ENCODE measurements at regions not wholly inside any gene's neighbourhood (a gene's known extent, or its start where the extent isn't known, plus 50 kb on each side); places are given as distances from the start of the nearest gene placed in this dataset.
"Not testable (repeated sequence)": the region's sequence is repeated elsewhere in the genome, so short reads cannot be mapped to it uniquely, and the experiment has no call there.

GRCh38 chr5:58311526-58311925 lies 148.4 kb downstream of the PLK2 start:
- Histone ChIP-seq H3K9ac (ENCODE audit: control insufficient read depth, extremely low read depth, insufficient read depth, low read length) (no peak overlapping the region), H2AFZ (ENCODE audit: control insufficient read depth, low read length) (no peak overlapping the region), H3K27me3 (ENCODE audit: control insufficient read depth, extremely low read depth, insufficient read depth, low read length) (no peaks in the 10 kb centered on the region), H3K27ac (ENCODE audit: control insufficient read depth, insufficient read depth, low read length) (no peak overlapping the region), H3K36me3 (ENCODE audit: control insufficient read depth in 2 of 2, extremely low read depth in 1 of 2, insufficient read depth in 2 of 2, low read length in 2 of 2) (no peaks in the 10 kb centered on the region), H3K9me1 (ENCODE audit: control insufficient read depth, extremely low read depth, insufficient read depth, low read length) (no peaks in the 10 kb centered on the region), H3K4me1 (ENCODE audit: control insufficient read depth, extremely low read depth, insufficient read depth, low read length) (peaks cover 12% of the 10 kb centered on the region), H4K20me1 (ENCODE audit: control insufficient read depth, extremely low read depth, insufficient read depth, low read length) (no peaks in the 10 kb centered on the region), H3K4me3 (ENCODE audit: control insufficient read depth in 2 of 3, extremely low read depth in 1 of 3, insufficient read depth in 2 of 3, low read depth in 1 of 3, low read length in 3 of 3) (no peak overlapping the region), H3K79me2 (ENCODE audit: control insufficient read depth, insufficient read depth, low read length) (no peaks in the 10 kb centered on the region), H3K9me3 (ENCODE audit: control insufficient read depth, low read depth, low read length) (no peaks in the 10 kb centered on the region), H3K4me2 (ENCODE audit: control insufficient read depth, extremely low read depth, insufficient read depth, low read depth, low read length) (no peak overlapping the region)
- FAIRE-seq, result no peak
- dilution Hi-C loops (cut with MboI; ENCODE audit: extremely low pct_ligation_motif_present, low sequenced_read_pairs), result no loop called here
- no peak for DNase-seq (ENCODE audit: low read depth, low spot score)
- TF ChIP-seq EZH2 (IDR thresholded peaks at IDR 0.05; ENCODE audit: low read length) (no peak), CTCF (optimal IDR thresholded peaks at IDR 0.05 in 1 of 3, IDR thresholded peaks at IDR 0.05 in 1 of 3, conservative IDR thresholded peaks at IDR 0.05 in 1 of 3; ENCODE audit: extremely low read depth in 1 of 3, insufficient read depth in 2 of 3, low read length in 3 of 3) (no peak)

- not testable (repeated sequence) for H3K27me3 ChIP-seq (ENCODE audit: control insufficient read depth, extremely low read depth, insufficient read depth, low read length); H3K9me1 ChIP-seq (ENCODE audit: control insufficient read depth, extremely low read depth, insufficient read depth, low read length)
Measured at GRCh38 chr5:58308384-58308783, 151.5 kb downstream of the PLK2 start.

GRCh38 chr5:58300346-58300895 lies 159.5 kb downstream of the PLK2 start:
- Histone ChIP-seq H3K36me3 (ENCODE audit: control insufficient read depth in 2 of 2, extremely low read depth in 1 of 2, insufficient read depth in 2 of 2, low read length in 2 of 2) (no peaks in the 10 kb centered on the region), H3K27me3 (ENCODE audit: control insufficient read depth, extremely low read depth, insufficient read depth, low read length) (no peaks in the 10 kb centered on the region), H3K4me3 (ENCODE audit: control insufficient read depth in 2 of 3, extremely low read depth in 1 of 3, insufficient read depth in 2 of 3, low read depth in 1 of 3, low read length in 3 of 3) (no peak overlapping the region), H2AFZ (ENCODE audit: control insufficient read depth, low read length) (no peak overlapping the region), H3K27ac (ENCODE audit: control insufficient read depth, insufficient read depth, low read length) (no peak overlapping the region), H4K20me1 (ENCODE audit: control insufficient read depth, extremely low read depth, insufficient read depth, low read length) (no peaks in the 10 kb centered on the region), H3K4me2 (ENCODE audit: control insufficient read depth, extremely low read depth, insufficient read depth, low read depth, low read length) (no peak overlapping the region), H3K9ac (ENCODE audit: control insufficient read depth, extremely low read depth, insufficient read depth, low read length) (no peak overlapping the region), H3K9me1 (ENCODE audit: control insufficient read depth, extremely low read depth, insufficient read depth, low read length) (no peaks in the 10 kb centered on the region), H3K9me3 (ENCODE audit: control insufficient read depth, low read depth, low read length) (no peaks in the 10 kb centered on the region), H3K4me1 (ENCODE audit: control insufficient read depth, extremely low read depth, insufficient read depth, low read length) (peaks cover under 1% of the 10 kb centered on the region), H3K79me2 (ENCODE audit: control insufficient read depth, insufficient read depth, low read length) (no peaks in the 10 kb centered on the region)
- FAIRE-seq (no peak), DNase-seq (ENCODE audit: low read depth, low spot score) (no peak)
- TF ChIP-seq EZH2 (IDR thresholded peaks at IDR 0.05; ENCODE audit: low read length) (no peak), CTCF (optimal IDR thresholded peaks at IDR 0.05 in 1 of 3, IDR thresholded peaks at IDR 0.05 in 1 of 3, conservative IDR thresholded peaks at IDR 0.05 in 1 of 3; ENCODE audit: extremely low read depth in 1 of 3, insufficient read depth in 2 of 3, low read length in 3 of 3) (no peak)
- dilution Hi-C loops (cut with MboI; ENCODE audit: extremely low pct_ligation_motif_present, low sequenced_read_pairs), result no loop called here

More at GRCh38 chr5:58308384-58308783, 151.5 kb downstream of the PLK2 start:
- H3K27ac ChIP-seq (ENCODE audit: control insufficient read depth, insufficient read depth, low read length); H3K79me2 ChIP-seq (ENCODE audit: control insufficient read depth, insufficient read depth, low read length); H4K20me1 ChIP-seq (ENCODE audit: control insufficient read depth, extremely low read depth, insufficient read depth, low read length); H2AFZ ChIP-seq (ENCODE audit: control insufficient read depth, low read length); H3K36me3 ChIP-seq (ENCODE audit: control insufficient read depth in 2 of 2, extremely low read depth in 1 of 2, insufficient read depth in 2 of 2, low read length in 2 of 2); H3K4me1 ChIP-seq (ENCODE audit: control insufficient read depth, extremely low read depth, insufficient read depth, low read length); FAIRE-seq; dilution Hi-C loops (cut with MboI; ENCODE audit: extremely low pct_ligation_motif_present, low sequenced_read_pairs); H3K4me3 ChIP-seq (ENCODE audit: control insufficient read depth in 2 of 3, extremely low read depth in 1 of 3, insufficient read depth in 2 of 3, low read depth in 1 of 3, low read length in 3 of 3); H3K9me3 ChIP-seq (ENCODE audit: control insufficient read depth, low read depth, low read length); H3K9ac ChIP-seq (ENCODE audit: control insufficient read depth, extremely low read depth, insufficient read depth, low read length); DNase-seq (ENCODE audit: low read depth, low spot score); H3K4me2 ChIP-seq (ENCODE audit: control insufficient read depth, extremely low read depth, insufficient read depth, low read depth, low read length): not testable (repeated sequence)
